Activated gamma-delta T cell treated with Interleukin-2 at 50 U/mL for 16 hours (primary cell): ENCODE measurements at regions not wholly inside any gene's neighbourhood (a gene's known extent, or its start where the extent isn't known, plus 50 kb on each side); places are given as distances from the start of the nearest gene placed in this dataset.
A peak's percentile ranks its signal among the peaks of the same experiment; 100 is the strongest.
"Not testable (repeated sequence)": the region's sequence is repeated elsewhere in the genome, so short reads cannot be mapped to it uniquely, and the experiment has no call there.

Experiments
- DNase-seq: peaks from one replicate; pipeline ENCODE4 v3.0.0-alpha.2; 2020

DNA sequence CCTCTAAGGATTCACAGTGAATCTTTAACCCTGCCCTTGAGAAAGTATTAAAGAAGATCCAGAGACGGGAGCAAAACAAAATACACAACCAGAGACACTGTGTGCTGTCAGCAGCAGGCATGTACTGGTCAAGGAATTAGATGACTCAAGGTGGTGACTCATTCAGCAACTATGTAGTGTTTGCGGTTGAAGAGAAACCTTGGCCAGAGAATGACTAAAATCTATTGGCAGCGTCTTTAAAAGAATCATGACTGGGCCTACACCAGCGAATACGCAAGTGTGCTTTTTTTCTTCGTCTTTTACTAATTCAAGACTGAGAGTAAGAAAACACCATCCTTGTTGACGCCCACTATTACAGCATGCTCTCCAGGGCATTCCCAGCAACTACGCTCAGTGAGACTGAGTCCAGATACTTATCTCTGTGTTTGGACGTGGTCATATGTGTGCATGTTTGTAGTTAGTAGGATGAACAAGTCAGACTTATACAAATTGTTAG is 72.4 kb upstream of the BACH2 start:
- DNase-seq: no peak

DNA sequence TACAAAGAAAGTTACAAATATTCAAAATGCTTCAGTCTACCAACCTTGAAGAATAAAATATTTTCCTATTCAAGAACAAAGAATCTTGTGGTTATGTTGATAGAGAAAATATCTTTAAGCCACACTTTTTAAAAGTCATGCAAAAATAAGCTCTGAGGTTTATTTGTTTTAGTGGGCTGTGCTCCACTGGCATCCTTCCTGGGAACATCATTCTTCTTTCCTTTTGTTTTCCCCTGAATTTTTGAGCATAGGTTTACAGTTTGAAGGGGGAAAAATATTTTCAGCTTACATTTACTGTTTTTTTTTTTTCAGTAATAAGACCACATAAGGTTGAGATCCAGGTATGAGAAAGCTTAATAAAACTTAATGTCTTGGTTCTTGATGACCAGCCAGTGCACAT is 72.0 kb upstream of the BACH2 start:
- DNase-seq: no peak

DNA sequence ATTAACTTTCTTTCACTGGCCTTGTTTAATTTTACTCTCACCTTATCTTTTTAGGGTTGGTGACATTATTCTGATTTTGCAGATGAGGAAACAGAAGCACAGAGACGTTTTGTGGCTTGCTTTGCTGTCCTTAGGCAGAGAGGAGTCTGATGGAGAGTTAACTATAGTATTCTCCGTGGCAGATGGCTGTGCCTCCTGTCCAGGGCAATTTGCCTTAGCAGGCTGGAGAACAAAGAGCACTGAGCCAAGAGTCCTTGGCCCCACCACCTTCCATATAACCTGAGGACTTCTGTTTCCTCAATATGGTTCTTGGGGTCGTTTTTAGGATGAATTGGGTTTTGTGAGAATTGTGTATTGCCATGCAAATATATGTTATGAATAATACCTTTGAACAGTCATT is 71.4 kb upstream of the BACH2 start:
- no peak for DNase-seq

GRCh38 chr6:90365565-90366219 is 69.0 kb upstream of the BACH2 start:
- DNase-seq: no peak

- no peak for DNase-seq
Observed at GRCh38 chr6:90365002-90365401, 68.4 kb upstream of the BACH2 start.

- no peak for DNase-seq
Observed at GRCh38 chr6:90364286-90364685, 67.6 kb upstream of the BACH2 start.

- DNase-seq: no peak
Observed at GRCh38 chr6:90362318-90362717, 65.7 kb upstream of the BACH2 start.

- DNase-seq: no peak
Observed at GRCh38 chr6:90361174-90361573, 64.5 kb upstream of the BACH2 start.

DNA sequence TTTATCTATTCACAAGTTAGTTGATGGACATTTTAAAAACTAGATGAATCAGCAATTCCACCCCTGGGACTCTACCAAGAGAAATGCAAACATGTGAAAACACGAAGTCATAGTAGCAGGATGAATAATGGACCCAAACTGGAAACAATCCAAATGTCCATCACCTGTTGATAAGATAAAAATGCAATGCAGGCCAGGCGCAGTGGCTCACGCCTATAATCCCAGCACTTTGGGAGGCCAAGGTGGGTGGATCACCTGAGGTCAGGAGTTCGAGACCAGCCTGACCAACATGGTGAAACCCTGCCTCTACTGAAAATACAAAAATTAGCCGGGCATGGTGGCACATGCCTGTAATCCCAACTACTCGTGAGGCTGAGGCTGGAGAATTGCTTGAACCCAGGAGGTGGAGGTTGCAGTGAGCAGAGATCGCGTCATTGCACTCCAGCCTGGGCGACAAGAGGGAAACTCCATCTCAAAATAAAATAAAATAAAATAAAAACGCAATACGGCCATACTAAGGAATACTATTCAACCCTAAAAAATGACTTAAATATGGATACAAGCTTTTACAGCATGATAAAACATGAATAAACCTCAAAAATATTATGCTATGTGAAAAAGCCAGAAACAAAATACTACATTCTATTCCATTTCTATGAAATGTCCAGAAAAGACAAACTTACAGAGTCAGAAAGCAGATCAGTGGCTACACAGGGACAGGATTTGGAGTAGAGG is 61.6 kb upstream of the BACH2 start:
- not testable (repeated sequence) for DNase-seq

DNA sequence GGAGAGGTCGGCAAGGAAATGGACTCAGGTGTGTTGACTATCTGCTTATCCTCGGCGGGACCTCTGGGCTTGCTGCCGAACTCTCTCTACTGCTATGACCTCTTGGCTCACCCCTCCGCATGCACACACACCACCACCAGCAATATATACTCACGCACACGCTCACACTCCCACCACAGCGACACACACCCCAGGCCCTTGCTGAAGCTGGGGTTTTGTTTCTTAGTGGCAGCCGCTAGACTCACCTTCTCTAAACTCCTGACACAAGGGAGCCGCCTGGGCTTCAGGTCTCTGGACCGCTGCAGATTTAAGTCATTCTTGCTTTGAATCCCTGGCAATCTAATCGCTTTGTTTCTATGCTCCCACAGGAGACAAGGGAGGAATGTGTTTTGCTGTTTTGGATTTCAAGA is 59.4 kb upstream of the BACH2 start:
- DNase-seq: no peak

DNA sequence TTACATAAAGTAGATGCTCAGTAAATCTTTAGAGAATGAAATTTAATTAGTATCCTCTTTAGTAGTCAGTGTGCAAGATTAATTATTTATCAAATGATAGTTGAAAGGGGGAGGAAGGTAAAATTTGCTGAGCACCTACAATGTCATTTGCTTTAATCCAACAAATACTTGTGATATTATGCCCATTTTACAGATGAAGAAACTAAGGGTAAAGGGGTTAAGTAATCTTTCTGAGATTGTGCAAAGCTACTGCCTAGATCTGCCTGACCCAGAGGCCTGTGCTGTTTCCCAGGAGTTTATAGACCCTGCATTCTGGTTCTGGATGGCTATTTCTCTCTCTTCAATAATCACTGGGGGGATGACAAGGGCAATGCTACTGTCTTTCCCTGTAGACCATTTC is 58.3 kb upstream of the BACH2 start:
- DNase-seq: no peak

DNA sequence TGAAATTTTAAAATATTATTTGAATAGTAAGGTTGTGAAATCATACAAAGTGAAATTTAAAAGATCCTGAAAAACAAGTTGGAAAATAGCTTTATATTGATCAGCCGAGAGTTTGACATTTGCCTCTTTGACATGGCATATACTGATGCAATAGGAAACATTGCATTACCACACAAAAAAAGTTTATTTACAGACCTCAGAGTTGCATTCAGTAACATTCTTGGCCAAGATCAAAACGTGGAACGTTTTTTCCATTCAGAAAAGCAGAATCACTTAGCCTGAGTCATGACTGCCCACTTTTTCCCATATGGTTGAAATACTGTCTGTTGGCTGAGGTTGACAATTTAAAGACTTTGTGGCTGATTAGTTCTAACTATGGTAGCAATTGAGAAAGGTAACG is 55.1 kb upstream of the BACH2 start:
- DNase-seq: no peak

GRCh38 chr6:90350689-90351554 is 54.3 kb upstream of the BACH2 start:
- DNase-seq: peak; percentile 35

- no peak for DNase-seq
Observed at GRCh38 chr6:90347411-90347851, 50.8 kb upstream of the BACH2 start.

DNA sequence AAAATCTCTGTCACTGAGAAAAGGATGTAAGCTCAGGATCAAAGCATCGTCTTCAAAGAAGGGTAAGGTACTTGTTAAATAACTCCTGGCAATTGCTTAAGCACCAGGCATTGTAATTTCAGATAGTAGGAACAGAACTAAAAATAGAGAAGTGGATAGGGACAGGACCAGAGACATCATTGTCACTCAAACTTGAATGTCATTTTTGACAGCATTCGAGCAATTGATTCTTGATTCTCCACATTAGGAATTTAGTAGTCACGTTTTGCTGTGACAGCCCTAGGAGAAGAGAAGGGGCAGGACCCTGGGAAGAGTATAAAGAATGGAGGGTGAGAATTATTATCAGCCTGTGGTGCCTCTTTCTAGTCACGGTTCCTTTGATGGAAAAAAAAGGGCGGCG is 50.1 kb upstream of the BACH2 start:
- no peak for DNase-seq
